ENCODE measurements at regions not wholly inside any gene's neighbourhood (a gene's known extent, or its start where the extent isn't known, plus 50 kb on each side); places are given as distances from the start of the nearest gene placed in this dataset.
"Not testable (repeated sequence)": the region's sequence is repeated elsewhere in the genome, so short reads cannot be mapped to it uniquely, and the experiment has no call there.

- DNase-seq (ENCODE audit: low read depth), result no peak
- no peak for TF ChIP-seq CTCF (IDR thresholded peaks at IDR 0.05; ENCODE audit: control insufficient read depth, insufficient read depth, low read depth, low read length, missing control alignments)
These were observed 555.8 kb downstream of the RBFOX1 start for GRCh38 chr16:7888411-7888810.

GRCh38 chr16:7887316-7887715, 554.7 kb downstream of the RBFOX1 start:
- TF ChIP-seq CTCF (IDR thresholded peaks at IDR 0.05; ENCODE audit: control insufficient read depth, insufficient read depth, low read depth, low read length, missing control alignments), result no peak
- DNase-seq (ENCODE audit: low read depth), result no peak
- H3K4me3 ChIP-seq (ENCODE audit: control insufficient read depth, low read depth, low read length), result no peak overlapping the region

More at GRCh38 chr16:7888411-7888810, 555.8 kb downstream of the RBFOX1 start:
- H3K4me3 ChIP-seq (ENCODE audit: control insufficient read depth, low read depth, low read length), result no peak overlapping the region

GRCh38 chr16:7871979-7872378, 539.3 kb downstream of the RBFOX1 start:
- TF ChIP-seq CTCF (IDR thresholded peaks at IDR 0.05; ENCODE audit: control insufficient read depth, insufficient read depth, low read depth, low read length, missing control alignments), result no peak

GRCh38 chr16:7871371-7871770, 538.7 kb downstream of the RBFOX1 start:
- no peak for TF ChIP-seq CTCF (IDR thresholded peaks at IDR 0.05; ENCODE audit: control insufficient read depth, insufficient read depth, low read depth, low read length, missing control alignments)
- DNase-seq (ENCODE audit: low read depth), result no peak
- no peak overlapping the region for H3K4me3 ChIP-seq (ENCODE audit: control insufficient read depth, low read depth, low read length)

More at GRCh38 chr16:7871979-7872378, 539.3 kb downstream of the RBFOX1 start:
- no peak for DNase-seq (ENCODE audit: low read depth)
- H3K4me3 ChIP-seq (ENCODE audit: control insufficient read depth, low read depth, low read length), result no peak overlapping the region

GRCh38 chr16:7867831-7868230, 535.2 kb downstream of the RBFOX1 start:
- no peak for DNase-seq (ENCODE audit: low read depth)
- H3K4me3 ChIP-seq (ENCODE audit: control insufficient read depth, low read depth, low read length), result no peak overlapping the region
- TF ChIP-seq CTCF (IDR thresholded peaks at IDR 0.05; ENCODE audit: control insufficient read depth, insufficient read depth, low read depth, low read length, missing control alignments), result no peak

- TF ChIP-seq CTCF (IDR thresholded peaks at IDR 0.05; ENCODE audit: control insufficient read depth, insufficient read depth, low read depth, low read length, missing control alignments), result no peak
- no peak for DNase-seq (ENCODE audit: low read depth)
- no peak overlapping the region for H3K4me3 ChIP-seq (ENCODE audit: control insufficient read depth, low read depth, low read length)
These were observed 533.5 kb downstream of the RBFOX1 start for GRCh38 chr16:7866144-7866543.

GRCh38 chr16:7865393-7865792, 532.7 kb downstream of the RBFOX1 start:
- not testable (repeated sequence) for DNase-seq (ENCODE audit: low read depth); H3K4me3 ChIP-seq (ENCODE audit: control insufficient read depth, low read depth, low read length)
